MM.1S (cell line): ENCODE measurements at regions not wholly inside any gene's neighbourhood (a gene's known extent, or its start where the extent isn't known, plus 50 kb on each side); places are given as distances from the start of the nearest gene placed in this dataset.

Experiments used
- DNase-seq: peaks from one replicate; pipeline ENCODE4 v3.0.0-alpha.2; 2015
- H2AFZ ChIP-seq: fragments of 300-600 bp; sonication (generic); 2 replicates; pipeline ENCODE4 v1.6.0; 2016; ENCODE audit warnings: antibody characterized with exemption, low read length
- H3F3A ChIP-seq: fragments of 300-600 bp; sonication (generic); 2 replicates; pipeline ENCODE4 v1.6.1; 2016; ENCODE audit warnings: mild to moderate bottlenecking, antibody characterized with exemption, low read length, moderate library complexity, mixed read lengths; ENCODE audit not compliant: insufficient read depth
- H3K27ac ChIP-seq: fragments of 300-600 bp; sonication (generic); 2 replicates; pipeline ENCODE4 v1.5.1; 2016; ENCODE audit warnings: mild to moderate bottlenecking, low read length
- H3K27me3 ChIP-seq: fragments of 300-600 bp; sonication (generic); replicated peaks from 2 replicates; pipeline ENCODE4 v1.6.0; 2016; ENCODE audit warnings: low read length; ENCODE audit not compliant: insufficient read depth
- H3K36me3 ChIP-seq: fragments of 300-600 bp; sonication (generic); replicated peaks from 2 replicates; pipeline ENCODE4 v1.6.1; 2016; ENCODE audit warnings: mild to moderate bottlenecking, low read length, mixed read lengths; ENCODE audit not compliant: insufficient read depth
- H3K4me1 ChIP-seq: fragments of 300-600 bp; sonication (generic); 2 replicates; pipeline ENCODE4 v1.6.1; 2016; ENCODE audit warnings: low read length, mixed read lengths
- H3K4me2 ChIP-seq: fragments of 300-600 bp; sonication (generic); 2 replicates; pipeline ENCODE4 v1.6.0; 2016; ENCODE audit warnings: low read depth, low read length
- H3K4me3 ChIP-seq: fragments of 300-600 bp; sonication (generic); 2 replicates; pipeline ENCODE4 v1.5.1; 2016; ENCODE audit warnings: low read length, mixed read lengths
- H3K79me2 ChIP-seq: fragments of 300-600 bp; sonication (generic); 2 replicates; pipeline ENCODE4 v1.6.1; 2016; ENCODE audit warnings: mixed run types, low read length, mixed read lengths
- H3K9ac ChIP-seq: fragments of 300-600 bp; sonication (generic); 2 replicates; pipeline ENCODE4 v1.6.1; 2016; ENCODE audit warnings: low read length, mixed read lengths
- H3K9me2 ChIP-seq: fragments of 300-600 bp; sonication (generic); replicated peaks from 2 replicates; pipeline ENCODE4 v1.6.1; 2016; ENCODE audit warnings: mild to moderate bottlenecking, low read length, mixed read lengths; ENCODE audit not compliant: insufficient read depth
- H3K9me3 ChIP-seq: fragments of 300-600 bp; sonication (generic); replicated peaks from 2 replicates; pipeline ENCODE4 v1.6.1; 2016; ENCODE audit warnings: mild to moderate bottlenecking, low read length, mixed read lengths; ENCODE audit not compliant: insufficient read depth
- H4K20me1 ChIP-seq: fragments of 300-600 bp; sonication (generic); 2 replicates; pipeline ENCODE4 v1.6.1; 2016; ENCODE audit warnings: mild to moderate bottlenecking, low read length, moderate library complexity, mixed read lengths; ENCODE audit not compliant: insufficient read depth
- EZH2 ChIP-seq: fragments of 300-600 bp; sonication (generic); optimal IDR thresholded peaks from 2 replicates; pipeline ENCODE3; 2017; ENCODE audit warnings: low read depth, mild to moderate bottlenecking, antibody characterized with exemption, low read length, mixed read lengths
- EZH2phosphoT487 ChIP-seq: fragments of 300-600 bp; sonication (generic); IDR thresholded peaks from 2 replicates; pipeline ENCODE4 v1.6.1; 2018; ENCODE audit warnings: antibody characterized with exemption, low read length
- TF ChIP-seq, protein P1 (sequence below): fragments of 300-600 bp; sonication (generic); IDR thresholded peaks from 2 replicates; pipeline ENCODE4 v1.5.1; 2016; ENCODE audit warnings: antibody characterized with exemption, low read length, mixed read lengths

DNA sequence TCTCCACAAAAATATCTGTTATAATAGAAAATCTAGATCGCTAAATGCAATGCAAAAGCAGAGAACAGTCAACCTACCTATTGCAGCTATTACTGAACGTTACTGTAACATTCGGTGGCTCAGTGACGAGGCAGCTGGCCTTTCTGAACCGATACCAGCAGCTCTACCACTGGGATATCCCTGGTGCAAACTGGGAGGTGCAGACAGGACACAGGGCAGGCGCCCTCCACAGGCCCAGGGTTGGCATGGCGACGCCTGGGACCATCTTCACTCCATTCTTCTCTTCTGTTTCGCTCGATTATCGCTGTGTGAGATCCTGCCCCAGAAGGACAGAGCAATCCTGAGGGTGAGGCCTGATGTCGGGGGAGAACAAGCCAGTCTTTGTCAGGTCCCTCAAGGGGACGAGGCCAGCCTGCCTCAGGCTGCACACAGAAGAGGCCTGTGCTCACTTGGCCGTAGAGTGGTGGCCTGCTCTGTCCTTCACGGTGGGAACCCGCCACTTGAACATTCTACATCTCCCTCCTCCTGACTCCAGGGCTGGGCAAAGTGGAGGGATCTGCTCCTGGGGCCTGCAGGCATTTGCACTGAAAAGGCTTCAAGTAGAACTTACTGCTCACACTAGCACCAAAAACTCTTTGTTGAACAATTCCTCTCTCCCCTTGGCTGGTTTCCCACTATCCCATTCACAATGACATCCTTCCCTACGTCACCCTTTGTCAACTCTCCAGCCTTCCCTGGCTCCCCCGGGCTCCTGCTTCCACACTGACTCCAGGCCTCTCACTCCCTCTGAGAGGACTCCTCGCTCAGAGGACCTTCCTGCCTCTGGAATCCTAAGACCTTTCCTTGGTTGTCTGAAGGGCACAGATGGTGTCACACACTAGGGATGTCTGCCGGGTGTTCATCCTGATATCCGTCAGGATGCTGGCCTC is 49.7 kb downstream of the CYRIA start:
- Histone ChIP-seq H3K79me2 (no peaks in the 10 kb centered on the region), H3F3A (no peaks in the 10 kb centered on the region), H3K4me1 (no peaks in the 10 kb centered on the region), H3K36me3 (no peaks in the 10 kb centered on the region), H4K20me1 (no peaks in the 10 kb centered on the region), H3K9me3 (no peaks in the 10 kb centered on the region), H2AFZ (no peak overlapping the region), H3K9ac (no peak overlapping the region), H3K4me3 (no peak overlapping the region), H3K9me2 (no peaks in the 10 kb centered on the region), H3K4me2 (no peak overlapping the region), H3K27ac (no peak overlapping the region), H3K27me3 (no peaks in the 10 kb centered on the region)
- TF ChIP-seq EZH2 (no peak), EZH2phosphoT487 (no peak)
- TF ChIP-seq, protein P1, sequence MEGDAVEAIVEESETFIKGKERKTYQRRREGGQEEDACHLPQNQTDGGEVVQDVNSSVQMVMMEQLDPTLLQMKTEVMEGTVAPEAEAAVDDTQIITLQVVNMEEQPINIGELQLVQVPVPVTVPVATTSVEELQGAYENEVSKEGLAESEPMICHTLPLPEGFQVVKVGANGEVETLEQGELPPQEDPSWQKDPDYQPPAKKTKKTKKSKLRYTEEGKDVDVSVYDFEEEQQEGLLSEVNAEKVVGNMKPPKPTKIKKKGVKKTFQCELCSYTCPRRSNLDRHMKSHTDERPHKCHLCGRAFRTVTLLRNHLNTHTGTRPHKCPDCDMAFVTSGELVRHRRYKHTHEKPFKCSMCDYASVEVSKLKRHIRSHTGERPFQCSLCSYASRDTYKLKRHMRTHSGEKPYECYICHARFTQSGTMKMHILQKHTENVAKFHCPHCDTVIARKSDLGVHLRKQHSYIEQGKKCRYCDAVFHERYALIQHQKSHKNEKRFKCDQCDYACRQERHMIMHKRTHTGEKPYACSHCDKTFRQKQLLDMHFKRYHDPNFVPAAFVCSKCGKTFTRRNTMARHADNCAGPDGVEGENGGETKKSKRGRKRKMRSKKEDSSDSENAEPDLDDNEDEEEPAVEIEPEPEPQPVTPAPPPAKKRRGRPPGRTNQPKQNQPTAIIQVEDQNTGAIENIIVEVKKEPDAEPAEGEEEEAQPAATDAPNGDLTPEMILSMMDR: no peak
- DNase-seq: no peak

DNA sequence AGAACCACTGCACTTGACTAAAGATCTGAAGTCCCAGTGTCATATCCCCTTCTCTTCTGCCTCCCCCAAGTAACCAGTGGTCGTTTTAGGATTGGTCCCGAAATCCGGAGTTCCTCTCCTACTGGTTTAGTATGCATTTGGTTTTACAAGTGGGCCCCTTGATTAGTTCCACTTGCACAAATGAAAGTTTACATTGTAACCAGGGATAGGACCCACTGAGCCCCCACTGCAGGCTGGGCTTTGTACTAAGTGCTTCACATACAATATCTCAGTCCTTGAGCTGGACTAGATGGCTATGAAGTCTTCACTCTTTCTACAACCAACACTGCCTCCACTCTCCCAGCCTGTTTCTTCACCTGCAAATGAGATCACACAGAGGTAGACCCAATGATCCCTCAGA is 50.4 kb downstream of the CYRIA start:
- H3K27me3 ChIP-seq: no peaks in the 10 kb centered on the region
- H3K4me3 ChIP-seq: no peak overlapping the region
- H3K9me3 ChIP-seq: no peaks in the 10 kb centered on the region
- H3K9ac ChIP-seq: no peak overlapping the region
- H2AFZ ChIP-seq: no peak overlapping the region
- H3K9me2 ChIP-seq: no peaks in the 10 kb centered on the region
- no peaks in the 10 kb centered on the region for H4K20me1 ChIP-seq
- no peaks in the 10 kb centered on the region for H3K79me2 ChIP-seq
- H3K27ac ChIP-seq: no peak overlapping the region
- H3K4me2 ChIP-seq: no peak overlapping the region
- TF ChIP-seq, protein P1: no peak
- no peak for TF ChIP-seq EZH2phosphoT487
- no peak for TF ChIP-seq EZH2
- DNase-seq: no peak
- H3F3A ChIP-seq: no peaks in the 10 kb centered on the region
- no peaks in the 10 kb centered on the region for H3K36me3 ChIP-seq
- H3K4me1 ChIP-seq: no peaks in the 10 kb centered on the region

DNA sequence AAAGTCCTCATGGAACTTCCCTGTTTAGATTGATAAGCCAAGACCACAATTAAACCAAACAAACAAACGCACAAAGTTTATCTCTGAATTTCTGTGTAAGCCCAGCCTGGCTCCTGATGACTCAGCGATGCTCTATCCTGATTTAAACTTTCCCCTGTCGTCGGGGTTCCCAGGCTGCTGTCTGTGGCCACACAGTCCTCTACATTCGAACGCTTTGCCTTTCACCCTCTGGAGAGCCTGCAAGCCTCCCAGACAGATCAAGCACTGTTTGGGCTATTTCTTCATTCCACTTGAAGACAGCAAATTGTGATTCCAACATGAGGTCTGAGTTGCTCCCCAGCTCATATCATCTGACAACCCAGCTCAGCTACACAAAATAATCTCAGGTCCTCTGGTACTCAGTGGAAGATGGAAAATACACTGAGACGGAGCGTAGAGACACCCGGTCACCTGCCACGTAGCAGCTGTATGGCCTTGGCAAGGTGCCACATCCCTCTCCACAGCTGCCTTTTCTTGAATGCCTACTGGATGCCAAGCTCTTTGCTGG is 51.2 kb downstream of the CYRIA start:
- Histone ChIP-seq H3K4me2 (no peak overlapping the region), H3K79me2 (no peaks in the 10 kb centered on the region), H3F3A (no peaks in the 10 kb centered on the region), H3K27me3 (no peaks in the 10 kb centered on the region), H3K36me3 (no peaks in the 10 kb centered on the region), H3K9me2 (no peaks in the 10 kb centered on the region), H3K9ac (no peak overlapping the region), H3K4me3 (no peak overlapping the region), H2AFZ (no peak overlapping the region), H3K4me1 (no peaks in the 10 kb centered on the region), H4K20me1 (no peaks in the 10 kb centered on the region), H3K9me3 (no peaks in the 10 kb centered on the region), H3K27ac (no peak overlapping the region)
- TF ChIP-seq EZH2 (no peak), EZH2phosphoT487 (no peak)
- TF ChIP-seq, protein P1: no peak
- DNase-seq: no peak
